Sigmoid colon (tissue), 6 donors: ENCODE measurements at regions not wholly inside any gene's neighbourhood (a gene's known extent, or its start where the extent isn't known, plus 50 kb on each side); places are given as distances from the start of the nearest gene placed in this dataset.

Source experiments
- DNase-seq: peaks from one replicate; pipeline ENCODE4 v3.0.0-alpha.2; 2019
- H3K27ac ChIP-seq, 4 donors: fragments of 200-600 bp; sonication (generic); one replicate each; pipeline ENCODE4 v1.5.1; 2016 to 2019; ENCODE audit warnings: mild to moderate bottlenecking in 1 of 4
- H3K27me3 ChIP-seq, 3 donors: fragments of 200-600 bp; sonication (generic); one replicate each; pipeline ENCODE4 v1.5.1; 2019; ENCODE audit warnings: mild to moderate bottlenecking in 1 of 3
- H3K36me3 ChIP-seq, 4 donors: fragments of 200-600 bp; sonication (generic); one replicate each; pipeline ENCODE4 v1.5.1; 2016 to 2019
- H3K4me1 ChIP-seq, 4 donors: fragments of 200-600 bp; sonication (generic); one replicate each; pipeline ENCODE4 v1.5.1; 2017 to 2019
- H3K4me3 ChIP-seq, 4 donors: fragments of 200-600 bp; sonication (generic); one replicate each; pipeline ENCODE4 v1.5.1; 2017 to 2019; ENCODE audit warnings: mild to moderate bottlenecking in 2 of 4, moderate library complexity in 1 of 4
- H3K9me3 ChIP-seq, 4 donors: fragments of 200-600 bp in 3 of 4; sonication (generic) in 3 of 4; one replicate each; pipeline versions ENCODE4 v1.5.1 to v1.6.1; 2013 to 2019
- CTCF ChIP-seq, 4 experiments: fragments of 450-650 bp in 3 of 4; fragments of 200-600 bp in 1 of 4; IDR thresholded peaks; one replicate each; pipeline ENCODE4 v1.5.1; 2016 to 2019; ENCODE audit warnings: antibody characterized with exemption in 4 of 4, mild to moderate bottlenecking in 3 of 4, moderate library complexity in 2 of 4
- EP300 ChIP-seq, 4 donors: sonication (generic); formaldehyde crosslinking; IDR thresholded peaks; one replicate each; pipeline ENCODE4 v1.6.1; 2017; ENCODE audit warnings: antibody characterized with exemption in 4 of 4
- POLR2A ChIP-seq, 2 donors: fragments of 450-650 bp; IDR thresholded peaks; one replicate each; pipeline ENCODE4 v1.6.1; 2016; ENCODE audit warnings: antibody characterized with exemption in 2 of 2, mild to moderate bottlenecking in 2 of 2, moderate library complexity in 2 of 2
- POLR2AphosphoS5 ChIP-seq, 4 donors: sonication (generic); formaldehyde crosslinking; IDR thresholded peaks; one replicate each; pipeline ENCODE4 v1.6.1; 2017; ENCODE audit warnings: antibody characterized with exemption in 4 of 4
- WGBS, 2 donors: extraction: QIAGEN DNeasy Blood & Tissue Kit; methylation state at CpG; one replicate each; pipeline ENCODE4 v1.1.7; 2013; 5-methylcytosine and 5-hydroxymethylcytosine counted together
- intact Hi-C: fragments of 100-400 bp; cut with DNase I; formaldehyde crosslinking; loops from one replicate; pipeline ENCODE4 v1.15.1; 2023
- donor health status: healthy with polysubstance abuse.
- donor health status: healthy.

DNA sequence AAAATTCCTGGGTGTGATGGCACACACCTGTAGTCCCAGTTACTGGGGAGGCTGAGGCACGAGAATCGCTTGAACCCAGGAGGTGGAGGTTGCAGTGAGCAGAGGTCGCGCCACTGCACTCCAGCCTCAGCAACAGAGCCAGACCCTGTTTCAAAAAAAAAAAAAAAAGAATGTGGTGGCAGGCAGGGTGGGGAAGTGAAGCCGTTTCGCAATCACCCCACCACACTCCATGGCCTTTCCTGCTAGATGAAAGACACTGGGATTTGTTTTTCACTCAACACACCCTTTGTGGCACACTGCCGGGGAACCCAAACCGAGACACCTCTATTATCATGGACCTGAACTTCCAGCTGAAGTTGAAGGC is 172.4 kb upstream of the IQSEC1 start:
- WGBS, 2 donors = 81 to 86% methylated on average over 8 of the region's 8 CpGs
- no peak overlapping the region for H3K27ac ChIP-seq

DNA sequence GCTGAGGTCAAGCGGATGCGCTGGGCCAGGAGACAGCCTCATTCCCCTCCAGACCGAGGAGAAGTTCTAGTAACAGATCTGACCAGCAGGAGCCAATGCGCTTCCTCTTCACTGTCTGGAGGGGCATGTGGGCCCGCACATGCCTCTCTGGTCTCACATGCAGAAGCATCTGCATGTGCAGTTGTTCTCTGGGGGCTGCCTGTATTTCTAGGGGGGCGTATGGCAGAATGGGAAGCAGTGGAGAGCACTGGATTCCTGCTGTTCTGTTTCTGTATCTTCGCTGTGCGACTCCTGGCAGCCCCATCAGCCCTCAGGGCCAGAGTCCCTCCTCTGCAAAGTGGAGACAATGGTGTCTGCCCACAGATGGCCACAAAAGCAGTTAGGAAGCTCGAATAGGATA is 170.4 kb upstream of the IQSEC1 start:
- H3K36me3 ChIP-seq = no peaks in the 10 kb centered on the region
- intact Hi-C loops = no loop called here
- 74 to 85% methylated on average over 9 of the region's 9 CpGs for WGBS, 2 donors
- H3K4me1 ChIP-seq = no peaks in the 10 kb centered on the region
- no peaks in the 10 kb centered on the region for H3K9me3 ChIP-seq
- no peak overlapping the region for H3K27ac ChIP-seq
- no peak for DNase-seq
- TF ChIP-seq EP300 (IDR thresholded peaks at IDR 0.05) = no peak
- no peaks in the 10 kb centered on the region for H3K27me3 ChIP-seq
- H3K4me3 ChIP-seq = no peak overlapping the region

More for the DNA sequence above, 172.4 kb upstream of the IQSEC1 start:
- Histone ChIP-seq H3K4me3 (no peak overlapping the region), H3K4me1 (no peaks in the 10 kb centered on the region), H3K27me3 (no peaks in the 10 kb centered on the region), H3K9me3 (no peaks in the 10 kb centered on the region), H3K36me3 (no peaks in the 10 kb centered on the region)
- DNase-seq = no peak
- intact Hi-C loops = no loop called here
- no peak for TF ChIP-seq POLR2A (IDR thresholded peaks at IDR 0.05)
- TF ChIP-seq CTCF (IDR thresholded peaks at IDR 0.05) = no peak
- TF ChIP-seq EP300 (IDR thresholded peaks at IDR 0.05) = no peak
- TF ChIP-seq POLR2AphosphoS5 (IDR thresholded peaks at IDR 0.05) = no peak

- Histone ChIP-seq H3K27ac (no peak overlapping the region), H3K4me1 (no peaks in the 10 kb centered on the region), H3K36me3 (no peaks in the 10 kb centered on the region), H3K9me3 (no peaks in the 10 kb centered on the region), H3K27me3 (no peaks in the 10 kb centered on the region), H3K4me3 (no peak overlapping the region)
- DNase-seq = no peak
- intact Hi-C loops = no loop called here
- TF ChIP-seq EP300 (IDR thresholded peaks at IDR 0.05) (no peak), POLR2A (IDR thresholded peaks at IDR 0.05) (no peak), POLR2AphosphoS5 (IDR thresholded peaks at IDR 0.05) (no peak), CTCF (IDR thresholded peaks at IDR 0.05) (no peak)
- 80 to 90% methylated on average over 8 of the region's 8 CpGs for WGBS, 2 donors
Measured at GRCh38 chr3:13242364-13242737, 169.1 kb upstream of the IQSEC1 start.

- DNase-seq = no peak
- Histone ChIP-seq H3K4me3 (no peak overlapping the region), H3K27me3 (no peaks in the 10 kb centered on the region), H3K9me3 (no peaks in the 10 kb centered on the region), H3K36me3 (no peaks in the 10 kb centered on the region), H3K27ac (no peak overlapping the region), H3K4me1 (no peaks in the 10 kb centered on the region)
- 72 to 80% methylated on average over 18 of the region's 18 CpGs for WGBS, 2 donors
- intact Hi-C loops = no loop called here
- TF ChIP-seq POLR2A (IDR thresholded peaks at IDR 0.05) (no peak), POLR2AphosphoS5 (IDR thresholded peaks at IDR 0.05) (no peak), EP300 (IDR thresholded peaks at IDR 0.05) (no peak), CTCF (IDR thresholded peaks at IDR 0.05) (no peak)
Measured at GRCh38 chr3:13241621-13242363, 168.6 kb upstream of the IQSEC1 start.

DNA sequence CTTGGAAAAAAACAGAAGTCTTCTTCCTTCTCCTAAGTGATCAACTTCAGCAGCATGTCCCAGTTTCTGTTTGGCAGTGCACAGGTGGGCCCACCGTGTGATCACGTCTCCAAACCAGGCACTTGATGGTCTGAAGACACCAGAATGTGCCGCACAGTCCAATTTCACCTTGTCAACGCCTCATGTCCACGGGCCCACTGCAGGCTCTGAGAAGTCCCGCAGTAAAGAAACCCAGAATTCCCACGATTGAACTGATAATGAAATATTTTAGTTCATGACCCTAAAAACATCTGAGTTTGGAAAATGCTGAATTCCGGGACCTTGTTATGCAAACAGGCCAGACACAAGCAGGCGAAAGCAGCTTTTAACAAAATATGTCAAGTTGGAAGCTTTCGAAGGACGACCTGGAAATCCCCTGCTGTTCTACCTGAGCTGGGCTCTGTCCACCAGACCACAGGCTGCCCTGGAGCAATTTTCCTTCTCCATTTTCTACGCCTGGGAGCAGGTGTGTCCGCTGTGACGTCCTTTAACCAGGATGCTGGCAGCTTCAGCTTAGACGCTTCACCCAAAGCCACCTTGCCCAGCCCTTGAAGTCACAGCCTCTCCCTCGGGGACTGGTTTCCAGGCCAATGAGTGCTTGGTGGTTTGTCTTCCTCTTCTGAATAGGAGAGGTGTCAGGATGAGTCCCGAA is 167.8 kb upstream of the IQSEC1 start:
- no peaks in the 10 kb centered on the region for H3K36me3 ChIP-seq
- H3K9me3 ChIP-seq = no peaks in the 10 kb centered on the region
- H3K4me1 ChIP-seq = no peaks in the 10 kb centered on the region
- 84 to 88% methylated on average over 17 of the region's 17 CpGs for WGBS, 2 donors
- DNase-seq = no peak
- peaks cover 0 to 3% (median 0%) of the 10 kb centered on the region in 3 donors for H3K27me3 ChIP-seq
- H3K4me3 ChIP-seq = no peak overlapping the region
- intact Hi-C loops = no loop called here
- no peak for TF ChIP-seq EP300 (IDR thresholded peaks at IDR 0.05)
- TF ChIP-seq POLR2AphosphoS5 (IDR thresholded peaks at IDR 0.05) = no peak
- no peak for TF ChIP-seq POLR2A (IDR thresholded peaks at IDR 0.05)
- no peak for TF ChIP-seq CTCF (IDR thresholded peaks at IDR 0.05)
- H3K27ac ChIP-seq = no peak overlapping the region
